IPS-NIHi7 (cell line): ENCODE measurements at regions not wholly inside any gene's neighbourhood (a gene's known extent, or its start where the extent isn't known, plus 50 kb on each side); places are given as distances from the start of the nearest gene placed in this dataset.

Source experiments
- DNase-seq: peaks from one replicate; pipeline ENCODE4 v3.0.0; 2012; ENCODE audit warnings: mixed read lengths; ENCODE audit errors: extremely low spot score

DNA sequence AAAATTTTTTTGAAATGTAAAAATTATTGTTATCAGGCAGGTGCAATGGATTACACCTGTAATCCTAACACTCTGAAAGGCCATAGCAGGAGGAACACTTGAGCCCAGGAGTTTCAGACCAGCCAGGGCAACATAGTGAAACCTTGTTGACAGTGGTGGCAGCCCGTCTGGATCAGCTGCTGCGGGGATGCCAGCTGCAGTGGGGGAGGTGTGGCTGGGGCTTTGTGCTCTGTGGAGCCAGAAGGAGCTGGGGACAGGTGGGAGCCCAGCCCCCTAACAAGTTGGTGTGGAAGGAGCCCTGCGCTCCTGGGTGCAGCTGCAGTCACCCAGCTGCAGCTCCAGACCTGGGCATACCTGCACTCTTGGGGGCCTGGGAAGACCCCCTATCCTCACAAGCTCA is 182.4 kb upstream of the MC4R start:
- DNase-seq: no peak

DNA sequence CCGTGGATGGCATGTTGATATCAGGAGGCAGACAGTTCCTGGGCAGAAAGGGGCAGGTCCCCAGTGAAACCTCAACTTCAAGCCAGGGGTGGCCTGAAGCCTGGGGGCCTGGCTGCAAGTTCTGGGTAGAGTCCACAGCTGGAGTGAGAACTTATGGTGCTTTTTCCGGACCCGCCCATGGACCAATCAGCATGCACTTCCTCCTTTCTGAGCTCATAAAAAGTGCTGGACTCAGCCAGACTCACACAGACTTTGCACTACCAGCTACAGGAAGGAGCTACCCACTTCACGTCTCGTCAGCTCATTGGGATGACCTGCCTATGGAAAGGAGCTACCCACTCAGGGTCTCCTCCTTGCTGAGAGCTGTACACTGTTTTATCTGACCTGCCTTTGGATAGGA is 183.1 kb upstream of the MC4R start:
- no peak for DNase-seq

DNA sequence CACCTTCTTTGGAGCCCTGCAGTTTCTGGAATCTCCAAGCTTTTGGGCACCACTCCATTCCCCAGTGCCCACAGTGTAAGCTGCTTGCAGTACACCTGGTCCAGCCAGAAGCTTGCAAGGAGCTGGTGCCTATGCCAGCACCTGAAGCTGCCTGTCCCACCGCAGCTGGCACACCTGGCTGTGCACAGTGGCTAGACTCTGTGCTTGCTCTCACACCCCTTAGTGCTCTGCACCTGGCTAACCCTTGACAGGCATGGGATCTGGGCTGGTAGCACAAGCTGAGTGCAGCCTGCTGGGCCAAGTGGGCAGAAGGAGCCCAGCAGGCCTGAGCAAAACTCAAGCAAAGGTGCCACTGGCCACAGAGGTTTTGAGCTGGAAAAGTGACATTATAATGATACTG is 183.8 kb upstream of the MC4R start:
- no peak for DNase-seq

DNA sequence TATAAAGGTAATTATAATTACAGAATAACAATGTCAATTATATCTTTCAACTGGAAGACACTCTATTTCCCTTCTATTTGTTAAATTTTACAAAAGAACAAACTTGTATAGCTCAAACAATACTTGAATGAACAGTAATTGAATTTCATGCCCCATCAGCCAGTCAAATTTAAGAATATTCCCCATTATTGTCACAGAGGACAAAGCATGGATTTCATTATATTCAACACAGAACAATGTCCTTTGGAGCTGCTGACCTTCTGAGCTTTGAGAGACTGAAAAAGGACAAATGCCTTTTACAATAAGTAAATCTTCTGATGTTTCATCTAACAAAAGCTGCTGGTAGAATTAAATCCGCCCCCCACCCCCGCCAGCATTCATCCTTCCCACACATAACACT is 187.5 kb upstream of the MC4R start:
- DNase-seq: no peak

DNA sequence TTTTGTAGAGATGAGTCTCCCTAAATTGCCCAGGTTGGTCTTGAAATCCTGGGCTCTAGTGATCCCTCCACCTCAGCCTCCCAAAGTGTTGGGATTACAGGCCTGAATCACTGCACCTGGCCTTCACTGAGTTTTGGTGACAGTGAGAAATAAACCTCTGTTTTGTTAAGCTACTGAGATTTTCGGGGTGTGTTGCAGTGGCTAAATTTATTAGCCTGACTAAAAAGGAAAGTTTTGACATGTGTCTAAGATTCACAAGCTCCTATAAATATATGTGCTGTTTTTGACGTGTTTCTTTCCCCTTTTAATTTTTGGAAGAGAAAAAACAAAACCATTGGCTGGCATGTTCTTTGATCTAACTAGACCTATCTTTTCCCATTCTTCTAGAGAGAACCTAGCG is 190.5 kb upstream of the MC4R start:
- DNase-seq: no peak

DNA sequence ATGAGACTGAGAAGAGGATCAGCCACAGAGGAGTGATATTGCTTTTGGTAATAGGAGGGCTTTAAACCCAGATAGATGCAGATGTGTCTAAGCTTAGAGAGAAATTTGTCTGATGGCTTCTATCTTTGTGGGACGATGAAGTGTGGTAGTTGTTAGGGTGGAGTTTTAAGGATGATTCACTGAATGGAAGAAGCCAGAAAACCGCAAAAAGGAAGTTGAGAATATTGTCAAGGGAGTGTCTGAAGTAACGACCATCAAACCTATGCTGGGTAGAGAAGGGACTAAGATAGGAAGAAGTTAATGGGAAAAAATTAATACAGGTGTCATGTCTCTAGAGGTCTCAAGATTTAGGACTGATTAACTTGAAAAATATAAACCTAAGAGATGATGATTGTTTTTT is 195.6 kb upstream of the MC4R start:
- DNase-seq: no peak

DNA sequence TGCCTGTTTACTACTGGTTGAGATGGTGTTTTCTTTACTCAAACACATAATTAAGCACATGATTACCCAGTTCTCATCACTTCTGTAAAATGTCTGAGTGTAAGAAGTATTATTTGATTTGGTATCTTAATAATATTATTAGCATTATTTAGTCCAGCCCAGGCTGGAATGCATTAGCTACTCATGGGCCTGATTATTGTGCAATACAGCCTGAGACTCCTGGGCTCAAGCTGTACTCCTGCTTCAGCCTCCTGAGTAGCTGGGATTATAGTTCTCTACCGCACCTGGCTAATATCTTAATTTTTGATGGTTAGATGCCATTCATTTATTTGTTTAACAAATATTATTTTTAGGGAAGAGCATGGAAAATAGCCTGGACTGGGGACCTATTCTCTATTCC is 197.6 kb upstream of the MC4R start:
- DNase-seq: no peak

DNA sequence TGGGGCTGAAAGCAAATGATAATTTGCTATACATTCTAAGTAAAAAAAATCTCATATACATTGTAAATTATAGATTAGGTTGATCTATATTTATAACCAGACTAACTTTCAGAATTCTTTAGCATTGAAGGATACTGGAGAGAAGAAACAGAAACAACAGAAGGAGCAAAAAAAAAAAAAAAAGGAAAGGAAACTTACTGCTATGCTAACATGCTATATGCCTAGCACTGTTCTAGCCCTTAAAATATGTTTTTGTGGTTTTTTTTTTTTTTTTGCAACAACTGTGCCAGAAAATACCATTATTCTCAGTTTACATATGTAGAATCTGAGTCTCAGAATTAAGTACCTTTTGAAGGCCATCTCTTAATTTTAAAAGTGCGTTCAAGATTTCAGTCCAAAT is 204.9 kb upstream of the MC4R start:
- DNase-seq: no peak

DNA sequence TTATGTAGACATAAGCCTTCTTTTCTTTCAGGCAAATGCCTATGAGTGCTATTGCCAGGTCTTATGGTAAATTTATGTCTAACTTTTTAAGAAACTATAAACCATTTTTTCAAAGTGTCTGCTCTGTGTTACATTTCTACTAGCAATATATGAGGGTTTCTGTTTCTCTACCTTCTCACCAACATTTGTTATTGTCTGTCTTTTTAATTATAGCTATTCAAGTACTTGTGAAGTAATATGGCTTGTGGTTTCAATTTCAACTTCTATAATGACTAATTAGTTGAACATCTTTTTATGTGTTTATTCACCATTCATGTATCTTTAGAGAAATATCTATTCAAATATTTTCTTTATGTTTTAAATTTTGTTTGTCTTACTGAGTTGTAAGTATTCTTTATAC is 213.1 kb upstream of the MC4R start:
- DNase-seq: no peak

DNA sequence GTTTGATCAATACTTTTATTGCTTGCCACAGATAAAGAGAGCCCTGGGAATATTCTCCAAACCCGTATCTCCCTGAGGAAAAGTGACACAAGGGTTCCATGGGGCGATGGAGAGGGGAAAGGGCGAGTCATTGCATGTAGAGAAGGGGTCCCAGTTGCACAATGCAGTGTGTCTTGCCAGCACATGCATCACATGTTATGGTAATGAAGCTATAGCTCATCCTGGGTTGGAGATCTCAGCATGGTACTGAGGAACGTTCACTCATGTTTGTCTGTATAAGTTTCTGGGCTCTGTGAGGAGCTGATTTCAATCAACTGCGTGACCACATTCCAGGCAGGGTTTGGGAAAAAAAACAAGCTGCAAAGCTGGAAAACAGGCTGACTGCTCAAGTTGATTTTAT is 220.7 kb upstream of the MC4R start:
- no peak for DNase-seq

DNA sequence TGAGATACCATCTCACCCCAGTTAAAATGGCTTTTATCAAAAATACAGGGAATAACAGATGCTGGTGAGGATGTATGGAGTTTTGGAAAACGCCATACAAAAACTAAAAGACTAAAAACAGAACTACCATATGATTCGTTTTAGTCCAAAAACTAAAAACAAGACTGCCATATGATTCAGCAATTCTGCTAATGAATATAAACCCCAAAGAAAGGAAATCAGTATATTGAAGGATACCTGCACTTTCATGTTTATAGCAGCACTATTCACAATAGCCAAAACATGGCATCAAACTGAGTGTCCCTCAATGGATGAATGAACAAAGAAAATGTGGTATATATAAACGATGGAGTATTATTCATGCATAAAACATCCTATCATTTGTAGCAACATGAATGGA is 224.4 kb upstream of the MC4R start:
- DNase-seq: no peak

DNA sequence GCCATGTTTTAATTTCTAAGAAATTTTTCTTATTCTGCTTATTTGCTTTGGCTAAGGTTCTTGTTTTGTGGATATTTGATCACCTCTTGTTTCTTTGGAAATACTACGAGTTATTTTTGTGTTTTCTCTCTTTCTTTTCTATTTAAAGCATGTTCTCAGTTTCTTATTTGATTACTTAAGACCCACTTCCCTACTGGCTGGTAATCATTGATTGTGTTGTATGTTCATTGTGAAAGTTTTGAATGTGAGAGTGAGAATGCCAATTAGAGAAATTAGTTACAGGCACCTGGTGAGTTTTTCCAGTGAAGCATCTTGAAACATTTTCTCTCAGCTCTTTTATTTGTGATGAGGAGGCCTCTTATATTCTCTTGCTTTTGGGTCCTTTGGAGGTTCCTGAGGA is 226.7 kb upstream of the MC4R start:
- no peak for DNase-seq

DNA sequence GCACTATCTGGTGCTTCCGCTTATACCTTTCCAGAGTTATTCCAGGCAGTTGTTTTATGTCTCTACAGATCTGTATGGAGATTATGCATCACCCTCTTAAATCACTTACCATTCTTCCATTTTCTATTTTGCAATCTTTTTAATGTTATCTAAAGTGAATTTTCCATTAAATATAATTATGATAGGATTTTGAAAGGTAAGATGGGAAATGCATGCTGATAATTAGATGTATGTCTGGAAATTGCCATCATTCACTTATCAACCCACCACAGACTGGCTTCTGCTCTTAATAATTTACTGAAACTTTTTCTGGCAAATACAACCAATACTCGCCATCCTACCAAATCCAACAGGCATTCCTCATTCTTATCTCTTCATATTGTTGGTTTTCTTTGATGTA is 227.4 kb upstream of the MC4R start:
- DNase-seq: no peak

DNA sequence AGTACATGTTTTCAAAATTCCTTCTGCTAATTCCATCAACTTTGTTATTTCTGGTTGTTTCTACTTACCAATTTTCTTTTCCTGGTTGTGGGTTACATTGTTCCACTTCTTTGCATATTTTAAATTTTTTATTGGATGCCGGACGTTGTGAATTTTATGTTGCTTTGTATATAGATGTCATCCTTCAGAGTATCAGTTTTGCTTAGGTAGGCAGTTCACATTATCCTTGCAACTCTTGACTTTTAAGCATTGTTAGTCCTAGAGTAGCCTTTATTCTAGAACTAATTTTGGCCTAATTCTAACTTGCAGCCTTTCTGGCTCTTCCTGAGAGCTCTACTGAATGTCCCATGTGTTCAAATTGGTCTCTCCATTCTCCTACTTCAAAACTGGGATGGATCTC is 228.7 kb upstream of the MC4R start:
- DNase-seq: no peak

DNA sequence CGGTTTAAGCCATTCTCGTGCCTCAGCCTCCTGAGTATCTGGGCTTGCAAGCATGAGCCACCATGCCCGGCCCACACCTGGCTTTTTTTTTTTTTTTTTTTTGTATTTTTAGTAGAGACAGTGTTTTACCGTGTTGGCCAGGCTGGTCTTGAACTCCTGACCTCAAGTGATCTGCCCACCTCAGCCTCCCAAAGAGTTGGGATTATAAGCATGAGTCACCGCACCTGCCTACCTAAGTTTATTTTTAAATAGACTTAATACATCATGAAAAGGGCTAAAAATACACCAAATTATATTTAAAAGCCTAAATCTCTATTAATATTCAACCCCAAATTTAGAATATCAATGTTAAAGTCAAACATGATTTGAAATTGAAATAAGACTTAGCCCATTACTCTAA is 250.8 kb upstream of the MC4R start:
- no peak for DNase-seq

DNA sequence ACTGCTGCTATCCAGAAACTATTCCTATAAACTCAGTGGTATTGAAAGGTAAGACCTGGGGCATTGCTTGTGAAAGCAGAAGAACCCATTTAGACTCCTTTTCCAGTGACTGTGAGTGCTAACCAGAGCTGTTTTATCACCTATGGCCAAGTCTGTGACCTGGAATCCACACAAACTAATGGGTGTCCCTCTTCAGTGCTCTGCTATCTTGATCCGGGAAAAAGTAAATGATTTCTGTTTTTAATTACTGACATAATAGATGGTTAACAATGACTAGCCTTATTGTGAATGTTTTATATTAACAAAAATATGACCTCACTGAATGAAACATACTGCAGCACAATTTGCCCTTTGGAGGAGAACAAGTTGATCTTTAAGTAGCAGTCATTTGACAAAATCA is 251.6 kb upstream of the MC4R start:
- DNase-seq: no peak

DNA sequence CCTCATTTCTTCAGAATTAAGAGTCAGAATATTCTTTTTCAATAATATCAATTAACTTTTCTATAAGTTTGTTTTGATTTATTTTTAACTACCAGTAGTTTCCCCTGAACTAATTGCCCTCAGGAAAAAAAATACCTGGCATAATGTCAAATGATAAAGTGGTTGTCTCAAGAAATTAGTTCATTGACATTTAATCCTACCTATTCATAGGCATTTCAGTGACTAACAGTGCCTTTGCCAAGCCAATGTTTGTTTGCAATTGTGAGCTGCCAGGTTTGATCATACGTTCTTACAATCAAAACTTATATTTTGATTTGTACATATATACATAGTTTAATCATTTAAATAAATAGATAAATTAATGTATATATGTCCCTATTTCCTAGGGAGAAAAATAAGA is 267.3 kb upstream of the MC4R start:
- DNase-seq: no peak

DNA sequence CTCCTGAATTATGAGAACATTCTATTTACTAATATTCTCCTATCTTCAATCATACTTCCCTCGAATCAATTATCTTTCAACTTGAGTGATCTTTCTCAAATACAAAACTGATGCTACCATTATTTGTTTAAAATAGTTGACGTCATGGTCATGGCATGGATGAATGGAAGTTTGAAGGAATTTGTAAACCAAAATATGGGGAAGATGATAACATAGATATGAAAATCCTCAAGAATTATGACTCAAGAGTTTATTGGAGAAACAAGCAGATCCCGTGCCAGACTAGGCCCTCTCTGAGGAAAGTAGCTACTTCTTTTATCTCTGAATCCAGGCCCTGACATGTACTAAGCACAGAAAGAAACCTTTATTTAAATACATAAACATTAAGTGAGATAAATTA is 270.4 kb upstream of the MC4R start:
- DNase-seq: no peak

DNA sequence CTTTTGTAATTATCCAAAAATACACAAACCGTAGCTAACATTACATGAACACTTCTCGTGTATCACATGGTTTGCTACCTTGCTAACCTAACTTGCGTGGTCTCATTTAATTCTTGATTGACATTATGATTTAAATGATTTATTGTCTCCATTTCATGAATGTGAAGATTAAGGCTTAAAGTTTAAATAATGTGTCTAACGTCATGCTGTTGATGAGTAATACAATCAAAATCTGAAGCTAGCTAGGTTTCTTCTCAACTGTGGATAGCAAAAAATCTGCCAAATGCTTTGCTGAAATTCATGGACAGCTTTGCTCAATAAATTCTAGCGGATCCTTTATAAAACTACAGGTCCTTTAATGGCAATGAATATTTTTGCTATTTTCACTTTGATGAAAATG is 274.1 kb upstream of the MC4R start:
- DNase-seq: no peak

DNA sequence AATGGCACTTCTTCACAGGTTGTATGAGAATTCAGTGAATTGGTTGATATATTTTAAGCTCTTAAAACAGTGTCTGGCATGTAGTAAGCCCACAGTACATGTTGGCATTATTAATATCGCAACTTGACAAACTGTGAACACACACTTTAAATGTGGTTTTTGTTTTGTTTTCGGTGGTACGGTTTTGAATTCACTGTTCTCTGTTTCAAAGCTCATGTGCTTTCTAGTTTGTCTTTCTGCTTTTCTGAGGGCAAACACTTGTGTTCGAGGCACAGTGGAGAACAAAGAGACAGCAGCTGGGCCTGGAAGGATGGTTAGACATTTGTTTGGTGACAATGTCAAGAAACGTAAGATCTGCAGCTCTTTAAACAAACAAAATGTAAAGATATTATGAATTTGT is 276.5 kb upstream of the MC4R start:
- no peak for DNase-seq

DNA sequence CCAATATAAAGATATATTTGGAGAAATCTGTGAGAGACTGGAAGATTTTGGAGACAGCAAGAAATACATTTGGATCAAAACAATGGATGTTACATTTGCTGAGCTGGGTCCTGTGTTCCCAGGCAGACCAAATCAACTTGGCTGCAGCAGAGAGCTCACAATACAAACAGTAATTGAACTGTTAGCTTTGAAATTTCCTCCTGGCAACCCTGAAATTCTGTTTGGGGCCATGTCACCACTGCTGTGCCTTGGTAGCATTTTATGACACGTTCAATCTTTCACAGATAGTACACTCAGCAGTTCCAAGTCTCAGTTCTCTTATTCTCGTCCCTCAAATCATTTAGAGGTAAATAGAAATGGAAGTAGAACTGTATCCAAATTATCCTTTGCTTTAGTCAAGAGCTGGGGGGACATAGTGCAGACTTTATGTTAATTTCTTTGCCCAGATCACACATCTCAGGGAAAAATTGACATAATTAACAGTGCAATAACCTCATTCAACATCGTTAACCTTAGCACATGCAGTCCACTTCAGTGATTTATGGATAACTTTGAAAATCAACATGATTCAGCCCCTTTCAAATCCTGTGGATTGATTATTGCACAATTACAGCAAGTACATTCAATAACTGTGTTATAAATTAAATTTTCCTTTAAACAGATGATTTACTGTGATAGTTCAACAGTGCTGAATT is 277.4 kb upstream of the MC4R start:
- DNase-seq: no peak

DNA sequence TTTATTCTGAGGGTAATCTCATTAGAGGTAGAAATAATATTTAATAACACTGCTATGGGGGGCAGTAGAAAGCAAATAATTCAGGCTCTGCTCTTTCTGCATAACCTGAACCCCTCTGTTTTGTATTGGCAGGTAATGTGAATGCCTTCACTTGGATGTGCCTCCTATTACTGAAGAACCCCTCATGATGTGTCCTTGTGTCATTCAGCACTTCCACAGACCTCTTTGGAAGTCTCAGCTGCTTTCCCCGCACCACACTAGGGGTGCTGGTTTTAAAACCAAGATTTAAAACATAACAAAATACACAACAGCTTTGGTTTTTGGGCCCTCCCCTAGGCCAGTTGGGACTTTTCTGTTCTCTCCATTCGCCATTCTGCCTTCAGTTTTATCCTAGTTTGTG is 281.7 kb upstream of the MC4R start:
- DNase-seq: no peak

DNA sequence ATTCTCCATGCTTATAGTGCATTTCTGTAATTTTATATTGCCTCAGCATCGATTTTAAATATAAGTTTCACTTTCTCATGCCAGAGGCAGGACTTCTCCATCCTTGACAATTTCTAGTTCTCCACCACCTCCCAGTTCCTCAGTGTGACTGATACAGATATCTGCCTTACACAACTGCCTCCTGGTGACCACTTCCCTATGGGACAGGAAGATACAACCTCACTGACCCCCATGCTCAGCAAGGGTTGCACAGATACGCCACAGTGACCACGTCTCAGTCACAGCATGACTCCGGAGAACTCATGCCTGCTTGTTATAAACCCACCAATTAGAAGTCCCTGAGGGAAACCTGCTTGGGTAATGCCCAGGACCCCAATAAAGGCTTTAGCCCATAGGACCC is 284.0 kb upstream of the MC4R start:
- DNase-seq: no peak

DNA sequence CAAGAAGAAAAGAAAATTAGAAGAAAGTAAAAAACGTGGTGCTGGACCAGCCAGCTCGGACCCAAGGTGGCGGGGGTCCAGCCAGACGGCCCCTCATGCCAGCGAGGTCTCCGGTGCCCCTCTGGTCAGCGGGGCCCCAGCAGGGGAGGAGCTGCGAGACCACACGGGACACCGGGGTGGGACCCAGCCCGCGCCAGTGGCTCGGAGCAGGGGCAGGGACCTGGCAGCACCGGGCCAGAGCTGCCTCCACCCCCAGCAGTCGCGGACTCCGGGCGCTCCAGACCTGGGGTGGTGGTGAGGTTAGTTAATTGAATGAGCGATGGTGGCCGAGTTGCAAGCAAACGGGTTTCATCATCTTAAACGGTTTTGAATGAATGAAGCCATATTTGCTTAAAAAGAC is 289.9 kb upstream of the MC4R start:
- DNase-seq: no peak
